Stomach (tissue), 4 donors: ENCODE measurements at regions not wholly inside any gene's neighbourhood (a gene's known extent, or its start where the extent isn't known, plus 50 kb on each side); places are given as distances from the start of the nearest gene placed in this dataset.

Source experiments
- EP300 ChIP-seq: sonication (generic); formaldehyde crosslinking; IDR thresholded peaks from one replicate; pipeline ENCODE4 v1.6.1; 2017; ENCODE audit warnings: antibody characterized with exemption
- POLR2A ChIP-seq, 4 donors: fragments of 450-650 bp; IDR thresholded peaks; one replicate each; pipeline ENCODE4 v1.6.1; 2016; ENCODE audit warnings: antibody characterized with exemption in 4 of 4, control low read depth in 2 of 4, mild to moderate bottlenecking in 1 of 4, moderate library complexity in 1 of 4
- TF ChIP-seq, protein P1 (sequence below), 7 experiments: fragments of 450-650 bp in 4 of 7; fragments of 200-600 bp in 3 of 7; sonication (generic) in 3 of 7; IDR thresholded peaks; one replicate each; pipeline ENCODE4 v1.5.1; 2016 to 2019; ENCODE audit warnings: antibody characterized with exemption in 7 of 7, control low read depth in 2 of 7, mild to moderate bottlenecking in 1 of 7

GRCh38 chr10:78950656-78951587 is 117.8 kb upstream of the ZMIZ1 start:
- TF ChIP-seq, protein P1, sequence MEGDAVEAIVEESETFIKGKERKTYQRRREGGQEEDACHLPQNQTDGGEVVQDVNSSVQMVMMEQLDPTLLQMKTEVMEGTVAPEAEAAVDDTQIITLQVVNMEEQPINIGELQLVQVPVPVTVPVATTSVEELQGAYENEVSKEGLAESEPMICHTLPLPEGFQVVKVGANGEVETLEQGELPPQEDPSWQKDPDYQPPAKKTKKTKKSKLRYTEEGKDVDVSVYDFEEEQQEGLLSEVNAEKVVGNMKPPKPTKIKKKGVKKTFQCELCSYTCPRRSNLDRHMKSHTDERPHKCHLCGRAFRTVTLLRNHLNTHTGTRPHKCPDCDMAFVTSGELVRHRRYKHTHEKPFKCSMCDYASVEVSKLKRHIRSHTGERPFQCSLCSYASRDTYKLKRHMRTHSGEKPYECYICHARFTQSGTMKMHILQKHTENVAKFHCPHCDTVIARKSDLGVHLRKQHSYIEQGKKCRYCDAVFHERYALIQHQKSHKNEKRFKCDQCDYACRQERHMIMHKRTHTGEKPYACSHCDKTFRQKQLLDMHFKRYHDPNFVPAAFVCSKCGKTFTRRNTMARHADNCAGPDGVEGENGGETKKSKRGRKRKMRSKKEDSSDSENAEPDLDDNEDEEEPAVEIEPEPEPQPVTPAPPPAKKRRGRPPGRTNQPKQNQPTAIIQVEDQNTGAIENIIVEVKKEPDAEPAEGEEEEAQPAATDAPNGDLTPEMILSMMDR (IDR thresholded peaks at IDR 0.05): no peak
- no peak for TF ChIP-seq POLR2A (IDR thresholded peaks at IDR 0.05)
- no peak for TF ChIP-seq EP300
